ENCODE measurements at regions not wholly inside any gene's neighbourhood (a gene's known extent, or its start where the extent isn't known, plus 50 kb on each side); places are given as distances from the start of the nearest gene placed in this dataset.

DNA sequence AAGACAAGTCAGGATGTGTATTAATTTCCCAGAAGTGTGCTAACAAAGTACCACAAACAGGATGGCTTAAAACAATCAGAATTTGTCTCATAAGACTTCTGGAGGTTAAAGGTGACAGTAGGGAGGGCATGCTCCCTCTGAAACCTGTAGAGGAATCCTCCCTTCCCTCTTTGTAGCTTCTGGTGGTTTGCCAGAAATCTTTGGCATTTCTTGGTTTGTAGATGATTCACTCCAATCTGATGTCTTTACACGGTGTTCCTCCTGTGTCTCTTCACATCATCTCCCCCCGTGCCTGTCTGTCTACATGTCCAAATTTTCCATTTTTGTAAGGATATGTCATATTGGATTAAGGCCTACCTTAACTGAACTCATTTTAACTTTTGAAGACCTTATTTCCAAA lies 471.5 kb downstream of the ZNF608 start:
- TF ChIP-seq, protein P1, sequence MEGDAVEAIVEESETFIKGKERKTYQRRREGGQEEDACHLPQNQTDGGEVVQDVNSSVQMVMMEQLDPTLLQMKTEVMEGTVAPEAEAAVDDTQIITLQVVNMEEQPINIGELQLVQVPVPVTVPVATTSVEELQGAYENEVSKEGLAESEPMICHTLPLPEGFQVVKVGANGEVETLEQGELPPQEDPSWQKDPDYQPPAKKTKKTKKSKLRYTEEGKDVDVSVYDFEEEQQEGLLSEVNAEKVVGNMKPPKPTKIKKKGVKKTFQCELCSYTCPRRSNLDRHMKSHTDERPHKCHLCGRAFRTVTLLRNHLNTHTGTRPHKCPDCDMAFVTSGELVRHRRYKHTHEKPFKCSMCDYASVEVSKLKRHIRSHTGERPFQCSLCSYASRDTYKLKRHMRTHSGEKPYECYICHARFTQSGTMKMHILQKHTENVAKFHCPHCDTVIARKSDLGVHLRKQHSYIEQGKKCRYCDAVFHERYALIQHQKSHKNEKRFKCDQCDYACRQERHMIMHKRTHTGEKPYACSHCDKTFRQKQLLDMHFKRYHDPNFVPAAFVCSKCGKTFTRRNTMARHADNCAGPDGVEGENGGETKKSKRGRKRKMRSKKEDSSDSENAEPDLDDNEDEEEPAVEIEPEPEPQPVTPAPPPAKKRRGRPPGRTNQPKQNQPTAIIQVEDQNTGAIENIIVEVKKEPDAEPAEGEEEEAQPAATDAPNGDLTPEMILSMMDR (IDR thresholded peaks at IDR 0.05; ENCODE audit: low read depth, low read length, missing control alignments), result no peak
- Histone ChIP-seq H3K4me3 (ENCODE audit: low read depth, low read length) (no peak overlapping the region), H3K36me3 (replicated peaks) (no peaks in the 10 kb centered on the region), H3K27me3 (replicated peaks) (no peaks in the 10 kb centered on the region), H3K27ac (no peak overlapping the region)
- in situ Hi-C loops (cut with HindIII; ENCODE audit: low pct_ligation_motif_present, low sequenced_read_pairs), result no loop called here
- peak; percentile 27 for DNase-seq

DNA sequence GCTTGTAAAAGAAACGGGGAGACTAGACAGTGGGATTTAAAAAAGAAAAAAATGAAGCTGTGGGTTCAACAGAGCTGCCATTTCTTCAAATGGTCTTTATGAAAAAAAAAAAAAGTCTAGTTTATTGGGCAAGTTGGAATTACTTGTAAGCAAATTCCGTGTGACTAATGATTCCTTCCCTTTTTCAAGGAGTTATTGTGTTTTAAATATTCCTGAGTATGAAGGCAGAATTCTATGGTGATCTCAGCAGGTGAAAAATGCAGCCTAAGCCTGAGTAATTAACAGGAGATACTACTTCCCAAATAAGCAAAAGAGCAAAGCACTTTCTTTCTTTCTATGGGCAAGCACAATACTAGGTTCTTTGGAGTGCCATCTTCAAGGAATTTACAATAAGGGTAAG lies 481.9 kb downstream of the ZNF608 start:
- no peaks in the 10 kb centered on the region for H3K36me3 ChIP-seq (replicated peaks)
- DNase-seq, result no peak
- in situ Hi-C loops (cut with HindIII; ENCODE audit: low pct_ligation_motif_present, low sequenced_read_pairs), result no loop called here
- H3K27ac ChIP-seq, result no peak overlapping the region
- H3K4me3 ChIP-seq (ENCODE audit: low read depth, low read length), result no peak overlapping the region
- H3K27me3 ChIP-seq (replicated peaks), result no peaks in the 10 kb centered on the region
- TF ChIP-seq, protein P1 (IDR thresholded peaks at IDR 0.05; ENCODE audit: low read depth, low read length, missing control alignments), result no peak

DNA sequence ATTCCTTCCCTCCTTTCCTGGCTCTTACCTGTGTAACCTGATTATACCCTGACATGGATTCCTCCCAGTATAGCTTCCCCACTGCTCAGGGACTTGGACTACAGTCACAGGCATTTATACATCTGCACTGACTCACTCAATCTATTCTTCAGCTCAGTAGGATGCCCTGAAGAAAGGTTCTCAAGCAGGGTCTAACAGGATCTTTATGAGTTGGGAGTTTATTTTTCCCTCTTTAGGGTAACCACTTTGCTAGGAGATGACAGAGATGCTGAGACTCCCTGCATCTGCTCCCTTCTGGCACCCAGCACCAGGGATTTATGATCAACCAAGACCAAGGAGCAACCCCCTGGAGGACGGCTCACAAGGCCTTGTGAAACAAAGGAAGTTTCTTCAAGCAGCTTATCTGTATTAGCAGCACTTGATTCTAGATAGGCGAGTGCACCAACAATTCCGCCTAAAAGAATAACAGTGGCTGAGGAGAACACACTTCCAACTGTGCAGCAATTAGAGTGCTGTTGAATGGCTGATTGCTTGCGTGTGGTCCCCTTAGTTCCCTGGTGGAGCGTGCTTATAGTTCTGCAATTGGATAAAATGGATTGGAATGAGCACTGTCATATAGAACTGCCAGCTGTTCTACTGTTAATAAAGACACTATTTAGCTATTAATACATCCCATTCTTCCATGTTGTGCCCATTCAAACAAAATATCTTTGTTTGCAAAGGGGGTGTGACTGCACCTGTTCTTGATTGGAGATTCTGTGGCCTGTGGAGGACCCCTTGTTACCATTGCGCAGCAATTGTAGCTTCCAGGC lies 482.6 kb downstream of the ZNF608 start:
- TF ChIP-seq, protein P1 (IDR thresholded peaks at IDR 0.05; ENCODE audit: low read depth, low read length, missing control alignments), result no peak
- Histone ChIP-seq H3K27ac (no peak overlapping the region), H3K36me3 (replicated peaks) (no peaks in the 10 kb centered on the region), H3K4me3 (ENCODE audit: low read depth, low read length) (no peak overlapping the region), H3K27me3 (replicated peaks) (no peaks in the 10 kb centered on the region)
- DNase-seq, result no peak
- in situ Hi-C loops (cut with HindIII; ENCODE audit: low pct_ligation_motif_present, low sequenced_read_pairs), result no loop called here

DNA sequence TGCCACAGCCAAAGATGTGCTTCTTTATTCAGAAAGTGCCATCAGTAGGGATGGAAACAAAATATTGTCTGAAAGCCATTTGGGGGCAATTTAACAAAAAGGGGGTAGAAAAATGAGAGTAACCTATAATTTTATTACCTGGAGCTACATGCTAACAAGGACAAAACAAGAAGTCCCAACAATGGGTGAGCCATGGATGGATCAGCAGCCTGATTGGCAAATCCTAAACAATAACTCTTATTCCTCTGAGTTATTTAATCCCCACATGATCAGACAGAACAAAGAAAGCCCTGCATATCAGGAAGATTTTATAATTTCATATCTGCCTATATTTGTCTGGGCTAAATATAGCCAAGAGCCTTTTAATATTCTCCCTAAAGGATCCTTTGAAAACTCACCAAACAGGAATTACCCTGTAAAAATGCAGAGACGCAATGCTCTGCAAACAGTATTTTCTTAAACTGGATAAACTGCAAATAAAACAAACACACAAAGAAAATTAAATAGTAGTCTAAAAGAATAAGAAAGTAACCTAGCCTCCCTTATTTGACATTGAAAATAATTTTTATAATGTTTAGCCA lies 483.4 kb downstream of the ZNF608 start:
- TF ChIP-seq, protein P1 (IDR thresholded peaks at IDR 0.05; ENCODE audit: low read depth, low read length, missing control alignments), result no peak
- Histone ChIP-seq H3K27ac (no peak overlapping the region), H3K36me3 (replicated peaks) (no peaks in the 10 kb centered on the region), H3K27me3 (replicated peaks) (no peaks in the 10 kb centered on the region), H3K4me3 (ENCODE audit: low read depth, low read length) (no peak overlapping the region)
- in situ Hi-C loops (cut with HindIII; ENCODE audit: low pct_ligation_motif_present, low sequenced_read_pairs), result no loop called here
- DNase-seq, result no peak

DNA sequence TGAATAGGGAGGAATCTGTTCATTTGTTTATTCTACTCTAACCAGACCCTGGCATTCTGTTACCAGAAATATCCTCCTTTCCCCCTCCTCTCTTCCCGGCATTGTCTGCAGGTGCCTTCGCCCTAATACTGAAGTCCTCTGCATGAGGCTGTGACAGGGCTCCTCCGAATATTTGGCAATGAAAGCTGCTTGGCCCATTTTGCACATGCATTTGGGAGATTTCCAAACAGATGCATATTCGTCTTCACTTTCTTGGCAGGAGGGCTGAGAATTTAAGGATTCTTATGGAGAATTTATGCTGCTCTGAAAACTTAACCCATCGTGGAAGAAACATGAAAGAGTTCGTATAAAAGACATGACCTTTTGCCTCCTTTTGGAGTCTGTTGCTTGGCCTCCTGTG lies 484.0 kb downstream of the ZNF608 start:
- in situ Hi-C loops (cut with HindIII; ENCODE audit: low pct_ligation_motif_present, low sequenced_read_pairs), result no loop called here
- no peak overlapping the region for H3K4me3 ChIP-seq (ENCODE audit: low read depth, low read length)
- H3K27me3 ChIP-seq (replicated peaks), result no peaks in the 10 kb centered on the region
- TF ChIP-seq, protein P1 (IDR thresholded peaks at IDR 0.05; ENCODE audit: low read depth, low read length, missing control alignments), result no peak
- H3K36me3 ChIP-seq (replicated peaks), result no peaks in the 10 kb centered on the region
- DNase-seq, result no peak
- no peak overlapping the region for H3K27ac ChIP-seq
